GM21717 (cell line): ENCODE measurements at regions not wholly inside any gene's neighbourhood (a gene's known extent, or its start where the extent isn't known, plus 50 kb on each side); places are given as distances from the start of the nearest gene placed in this dataset.
A peak's percentile ranks its signal among the peaks of the same experiment; 100 is the strongest.

ENCODE experiments used
- ATAC-seq: cut with Tn5 transposase; IDR thresholded peaks from one replicate; pipeline ENCODE4 v1.9.1; 2021; ENCODE audit warnings: mild to moderate bottlenecking, moderate library complexity; ENCODE audit not compliant: unreplicated experiment

DNA sequence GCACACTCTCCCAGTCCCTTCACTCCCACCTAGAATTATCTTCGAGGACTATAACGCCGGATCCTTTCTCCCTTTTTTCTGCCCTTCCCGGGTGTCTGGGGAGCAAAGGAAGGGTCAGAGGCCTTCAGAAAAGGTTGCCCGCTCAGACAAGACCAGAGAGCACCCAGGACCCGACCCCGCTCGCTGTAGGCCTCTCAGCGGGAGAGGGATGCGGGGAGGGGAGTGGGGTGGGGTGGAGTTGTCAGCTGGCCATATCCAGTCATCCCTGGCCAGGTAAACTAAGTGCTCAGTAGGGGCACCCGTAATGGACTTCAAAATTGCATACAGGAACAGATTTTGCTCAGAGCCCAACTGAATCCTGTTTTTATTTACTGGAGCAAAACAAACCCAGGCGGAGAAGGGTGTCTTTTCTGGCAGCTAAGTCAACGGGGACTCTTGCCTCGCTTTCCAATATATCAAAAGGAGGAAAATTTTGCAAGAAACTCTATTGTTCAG lies 65.0 kb downstream of the NOL4 start:
- ATAC-seq, result no peak

DNA sequence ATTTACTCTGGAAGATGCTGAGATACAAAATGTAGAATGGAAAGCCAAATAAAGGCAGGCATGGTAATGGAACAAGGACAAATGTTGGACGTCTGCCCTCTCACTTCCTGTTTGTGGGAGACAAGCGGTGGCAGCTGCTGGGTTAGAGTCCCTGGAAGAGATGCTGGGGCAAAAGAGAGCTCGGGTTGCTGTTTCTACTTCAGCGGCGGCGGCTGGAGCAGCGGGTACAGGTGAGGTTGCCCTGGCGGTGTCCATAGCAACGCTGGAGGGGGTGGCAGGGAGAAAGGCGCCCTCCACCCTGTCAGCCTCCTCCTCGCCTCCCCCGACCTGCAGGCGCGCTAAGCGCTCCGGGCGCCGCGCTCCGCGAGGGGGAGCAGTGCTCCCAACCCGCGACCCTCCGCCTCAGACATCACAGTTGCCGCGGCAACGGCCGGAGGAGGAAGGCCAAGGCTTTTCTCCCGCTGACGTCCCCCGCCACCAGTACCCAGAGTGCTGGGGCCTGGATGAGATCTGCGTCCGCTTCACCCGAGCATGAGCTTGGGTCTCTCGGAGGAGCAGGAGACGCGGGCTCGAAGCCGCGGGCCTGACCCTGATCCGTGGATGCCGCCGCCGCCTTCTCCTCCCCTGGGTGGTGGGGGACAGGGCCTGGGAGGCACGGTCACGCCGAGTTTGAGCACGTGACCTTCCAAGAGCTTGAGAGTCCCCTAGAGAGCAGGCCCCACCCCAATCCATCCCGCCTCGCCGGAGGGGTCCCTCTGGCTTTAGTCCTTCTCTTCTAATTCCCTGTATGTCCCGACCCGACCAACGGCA lies 65.6 kb downstream of the NOL4 start:
- no peak for ATAC-seq

DNA sequence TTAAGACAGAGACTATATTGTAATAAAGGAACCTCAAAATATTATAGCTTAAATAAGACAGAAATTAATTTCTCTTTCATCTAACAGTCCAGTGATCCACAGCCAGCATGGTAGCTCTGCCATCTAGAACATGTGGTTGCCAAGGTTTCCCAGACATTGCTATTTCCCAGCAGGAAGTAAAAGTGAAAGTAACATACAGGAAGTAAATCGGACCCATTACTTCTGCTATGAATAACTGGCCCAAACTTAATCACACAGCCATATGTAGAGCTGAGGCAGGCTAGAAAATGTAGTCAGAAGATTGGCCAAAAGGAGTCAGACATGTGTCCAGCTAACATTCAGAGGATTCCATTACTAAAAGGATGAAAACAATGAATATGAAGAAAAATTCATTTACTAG lies 71.0 kb downstream of the NOL4 start:
- no peak for ATAC-seq

DNA sequence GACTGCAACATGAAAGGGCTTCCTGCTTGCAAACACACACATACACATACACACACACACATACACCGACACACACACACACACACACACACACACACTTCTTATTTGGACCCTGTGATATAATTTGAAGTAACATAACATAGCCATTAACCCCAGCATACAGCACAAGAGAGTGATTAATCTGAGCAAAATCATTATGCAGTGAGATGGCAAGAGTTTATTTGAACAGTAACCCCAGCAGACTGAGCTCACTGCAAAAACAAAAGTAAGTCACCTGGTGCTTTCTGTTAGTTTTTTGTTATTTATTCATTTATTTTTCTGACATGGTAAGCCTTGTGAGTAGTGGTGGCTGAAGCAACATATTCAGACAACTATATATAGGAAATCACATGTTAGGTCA lies 93.7 kb downstream of the NOL4 start:
- no peak for ATAC-seq

DNA sequence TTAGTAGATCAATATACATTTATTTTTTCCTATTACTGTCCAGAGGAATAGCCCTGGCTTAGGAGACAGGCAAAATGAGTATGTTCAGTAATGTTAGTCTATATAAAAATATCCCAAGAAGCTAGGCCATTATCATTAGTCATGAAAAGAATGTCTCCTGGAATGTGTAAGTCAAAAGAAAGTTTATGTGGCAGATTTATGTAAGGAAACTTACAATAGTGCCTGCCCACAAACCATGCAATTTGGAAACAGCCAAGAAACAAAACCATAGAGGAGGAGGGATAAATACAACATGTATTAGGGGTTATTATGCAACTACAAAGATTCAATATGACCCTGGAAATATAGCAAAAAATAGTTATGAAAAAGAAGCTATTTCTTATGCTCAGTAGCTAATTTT lies 96.3 kb downstream of the NOL4 start:
- no peak for ATAC-seq

DNA sequence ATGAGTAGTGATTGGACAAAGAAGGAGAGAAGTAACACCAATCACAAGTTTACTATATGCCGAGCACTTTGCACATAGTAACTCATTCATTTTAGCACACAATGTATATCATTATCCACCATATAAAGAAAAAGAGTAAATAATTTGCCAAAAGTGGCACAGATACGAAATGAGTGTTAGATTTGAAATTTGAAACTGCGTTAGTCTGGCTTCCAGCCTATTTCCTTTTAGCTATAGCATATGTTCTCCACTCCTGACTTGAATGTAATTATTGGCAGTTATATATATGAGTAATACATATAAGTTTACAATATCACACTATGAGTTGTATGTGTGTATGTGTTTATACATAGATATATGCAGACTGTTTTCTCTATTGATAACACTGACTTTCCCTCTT lies 98.6 kb downstream of the NOL4 start:
- no peak for ATAC-seq

DNA sequence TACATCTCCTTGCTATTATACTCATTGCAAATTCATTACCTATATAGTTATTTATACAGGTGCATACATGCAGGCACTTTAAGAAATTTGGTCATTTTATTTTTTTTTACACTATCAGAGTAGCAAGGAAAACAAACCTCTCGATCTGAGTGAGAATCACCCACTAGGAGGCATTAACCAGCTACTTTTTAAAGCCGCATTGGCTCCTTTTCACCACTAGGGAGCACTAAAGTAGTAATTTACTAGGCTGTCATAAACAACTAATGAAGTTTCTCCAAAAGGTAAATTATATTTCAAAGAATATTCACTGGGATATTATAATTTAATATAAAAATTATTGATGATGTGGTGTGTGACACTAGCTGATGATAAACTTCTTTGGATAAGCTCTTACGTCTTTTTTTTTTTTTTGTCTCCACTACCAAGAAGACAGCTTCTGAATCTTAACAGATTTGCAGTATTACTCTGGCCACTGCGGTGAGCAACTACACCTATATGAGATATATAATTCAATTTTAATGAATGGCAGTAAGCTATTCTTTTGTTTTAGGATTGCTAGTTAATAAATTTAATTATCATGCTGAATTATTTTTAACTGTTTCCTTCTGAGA lies 101.9 kb downstream of the NOL4 start:
- peak; percentile 94 for ATAC-seq

DNA sequence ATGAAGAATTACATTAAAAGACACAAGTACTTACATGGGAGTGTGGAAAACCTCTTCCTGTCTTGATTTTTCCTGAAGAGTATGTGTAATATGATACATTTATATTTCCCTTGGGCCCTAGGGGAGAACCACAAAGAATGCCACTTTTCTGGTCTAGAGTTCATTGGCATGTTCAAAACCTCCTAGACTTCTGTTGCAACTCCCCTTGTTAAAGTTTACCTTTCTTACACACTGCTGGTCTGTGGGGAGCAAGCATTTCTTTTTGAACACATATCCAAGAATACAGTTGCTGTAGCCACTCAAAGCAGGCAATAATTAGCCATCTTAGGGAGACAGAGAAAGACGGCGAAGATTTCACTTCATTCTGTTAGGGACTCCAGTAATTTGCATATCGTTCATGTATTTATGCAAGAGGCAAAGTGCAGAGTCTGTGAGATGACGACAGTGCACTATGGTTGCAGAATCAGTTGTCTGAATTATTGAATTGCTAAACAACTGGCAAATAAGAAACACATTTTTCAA lies 103.5 kb downstream of the NOL4 start:
- ATAC-seq, result no peak

DNA sequence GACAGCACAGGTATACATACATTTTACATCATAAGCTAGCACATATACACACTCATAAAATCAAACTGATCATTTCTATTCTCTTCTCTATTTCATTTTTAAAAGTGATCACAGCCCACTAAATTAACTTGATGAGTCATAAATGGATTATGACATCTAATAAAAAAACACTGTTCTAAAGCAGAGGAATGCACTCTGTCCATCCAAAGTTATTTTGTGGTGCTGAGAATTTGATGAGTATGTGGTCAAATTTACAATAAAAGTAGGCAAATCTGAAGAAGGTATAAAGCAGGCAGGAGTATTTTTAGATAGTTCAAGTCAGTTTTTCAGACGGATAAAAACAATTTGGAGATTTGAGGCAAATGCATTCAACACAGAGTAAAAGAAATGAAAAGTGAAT lies 104.4 kb downstream of the NOL4 start:
- no peak for ATAC-seq

DNA sequence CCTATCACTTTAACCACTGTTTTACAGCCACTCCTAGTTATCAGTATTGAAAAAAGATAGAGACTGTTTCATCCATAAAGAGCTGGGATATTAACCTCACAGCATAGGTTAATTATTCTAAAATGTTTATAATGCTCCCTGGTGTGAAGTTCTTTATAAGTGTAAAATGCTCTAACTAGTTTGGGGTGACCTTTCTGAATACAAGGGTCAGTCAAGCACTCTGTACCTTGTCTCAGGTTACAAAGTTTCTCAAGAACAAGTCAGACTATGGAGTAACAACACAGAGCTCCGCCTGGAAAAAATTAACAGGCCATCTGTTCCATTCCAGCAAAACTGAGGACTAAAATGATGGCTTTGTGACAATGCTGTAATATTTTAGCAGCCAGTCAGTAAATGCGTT lies 107.4 kb downstream of the NOL4 start:
- ATAC-seq, result no peak

DNA sequence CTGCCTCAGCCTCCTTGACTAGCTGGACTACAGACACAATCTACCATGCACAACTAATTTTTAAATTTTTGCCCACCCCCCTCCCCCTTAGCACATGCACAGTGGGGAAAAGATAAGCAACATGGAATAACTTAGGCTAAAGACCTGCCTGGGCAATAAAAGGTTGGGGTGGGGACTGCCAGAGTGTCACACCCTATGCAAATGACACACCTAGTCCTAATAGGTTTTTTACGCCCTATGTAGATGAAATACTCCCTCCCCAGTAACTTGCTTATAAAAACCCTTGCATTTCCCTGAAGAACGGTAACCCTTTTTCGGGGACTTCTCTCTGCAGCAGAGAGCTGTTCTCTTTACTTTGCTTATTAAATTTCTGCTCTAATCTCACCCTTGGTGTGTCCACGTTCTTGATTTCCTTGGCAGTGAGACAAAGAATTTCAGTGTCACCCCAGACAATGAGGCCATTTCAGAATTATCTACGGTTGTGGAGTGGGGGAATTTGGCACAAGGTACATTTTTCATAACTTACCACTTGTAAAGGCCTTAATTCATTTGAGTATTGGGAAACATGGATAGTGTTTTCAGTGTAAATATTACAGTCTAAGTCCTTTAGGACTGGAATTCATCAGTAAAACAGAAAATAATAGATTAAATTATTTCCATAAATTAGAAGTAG lies 109.2 kb downstream of the NOL4 start:
- ATAC-seq, result no peak

DNA sequence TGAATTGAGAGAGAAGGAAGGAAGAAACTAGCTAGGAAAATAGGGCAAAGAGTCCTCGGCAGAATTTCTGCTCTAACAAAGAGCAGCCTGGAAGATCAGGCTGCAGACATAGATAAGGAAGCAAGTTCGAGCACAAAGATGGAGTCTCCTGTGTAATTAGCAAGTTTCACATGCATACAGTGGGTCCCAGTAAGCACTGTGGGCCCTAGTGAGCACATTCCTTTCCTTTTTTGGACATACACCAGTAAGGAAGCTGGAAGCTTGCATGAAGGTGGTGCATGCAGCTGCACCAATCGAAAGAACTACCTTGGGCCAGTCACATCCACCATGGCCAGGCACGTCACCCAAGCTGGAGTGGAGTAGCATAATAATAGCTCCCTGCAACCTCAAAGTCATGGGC lies 109.7 kb downstream of the NOL4 start:
- ATAC-seq, result no peak

DNA sequence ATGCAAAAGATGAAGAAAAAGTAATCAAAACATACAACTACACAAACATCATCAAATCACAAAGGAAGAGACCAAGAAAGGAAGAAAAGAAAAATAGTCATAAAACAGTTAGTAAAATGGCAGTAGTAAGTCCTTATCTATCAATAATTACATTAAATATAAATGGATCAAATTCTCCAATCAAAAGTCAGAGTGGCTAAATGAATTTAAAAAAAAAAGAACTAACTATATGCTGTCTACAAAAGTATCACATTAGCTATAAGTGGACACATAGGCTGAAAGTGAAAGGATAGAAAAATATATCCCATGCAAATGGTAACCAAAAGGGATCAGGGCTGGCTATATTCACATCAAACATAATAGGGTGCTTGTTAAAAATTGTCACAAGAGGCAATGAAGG lies 116.5 kb downstream of the NOL4 start:
- ATAC-seq, result no peak

DNA sequence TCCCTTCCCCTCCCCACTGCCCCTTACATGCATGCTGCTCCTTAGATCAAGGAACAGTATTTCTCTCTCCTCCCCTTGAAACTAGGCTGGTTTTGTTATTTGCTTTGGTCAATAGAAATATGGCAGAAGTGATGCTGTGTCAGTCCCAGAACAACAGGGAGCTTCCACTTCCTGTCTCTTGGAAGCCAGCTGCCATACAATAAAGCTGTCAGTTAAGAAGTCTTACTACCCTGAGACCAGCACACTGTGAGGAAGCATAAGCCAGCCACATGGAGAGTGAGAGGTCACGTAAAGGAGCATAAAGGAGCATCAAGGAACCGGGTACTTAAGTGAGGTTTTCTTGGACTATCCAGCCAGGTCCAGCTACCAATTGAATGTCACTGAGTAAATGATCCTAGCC lies 126.6 kb downstream of the NOL4 start:
- no peak for ATAC-seq

DNA sequence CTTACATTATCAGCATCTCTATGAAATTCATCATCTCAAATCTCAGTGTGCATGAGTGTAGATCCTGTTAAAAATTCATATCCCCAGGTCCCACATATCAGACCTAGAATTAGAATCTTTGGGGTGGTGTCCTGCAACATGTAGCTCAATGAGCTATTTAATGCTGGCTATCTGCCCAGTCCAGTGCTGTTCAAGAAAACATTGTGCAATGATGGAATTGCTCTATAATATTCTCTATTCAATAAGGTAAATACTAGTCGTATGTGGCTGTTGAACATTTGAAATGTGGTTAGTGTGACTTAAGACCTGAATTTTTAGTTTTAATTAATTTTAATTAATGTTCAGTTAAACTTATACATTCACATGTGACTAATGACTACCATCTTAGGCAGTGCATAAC lies 127.4 kb downstream of the NOL4 start:
- ATAC-seq, result no peak

DNA sequence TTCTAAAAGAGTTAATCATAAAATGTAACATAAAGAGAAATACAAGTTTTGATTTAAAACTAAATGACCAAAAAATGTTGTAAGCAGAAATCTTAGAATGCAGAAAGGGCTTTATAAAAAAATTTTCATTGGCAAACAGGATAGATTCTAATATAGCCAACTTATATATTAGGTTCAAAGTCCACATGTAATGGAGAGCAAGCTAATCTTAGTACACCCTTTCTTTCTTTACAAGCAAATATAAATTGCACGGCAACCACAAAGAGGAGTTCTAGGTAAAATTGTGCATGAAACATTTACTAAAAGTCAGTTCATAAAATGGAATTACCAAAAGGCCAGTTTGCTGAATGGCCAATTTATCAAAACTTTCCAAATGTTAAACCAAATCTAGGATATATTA lies 130.6 kb downstream of the NOL4 start:
- ATAC-seq, result no peak

DNA sequence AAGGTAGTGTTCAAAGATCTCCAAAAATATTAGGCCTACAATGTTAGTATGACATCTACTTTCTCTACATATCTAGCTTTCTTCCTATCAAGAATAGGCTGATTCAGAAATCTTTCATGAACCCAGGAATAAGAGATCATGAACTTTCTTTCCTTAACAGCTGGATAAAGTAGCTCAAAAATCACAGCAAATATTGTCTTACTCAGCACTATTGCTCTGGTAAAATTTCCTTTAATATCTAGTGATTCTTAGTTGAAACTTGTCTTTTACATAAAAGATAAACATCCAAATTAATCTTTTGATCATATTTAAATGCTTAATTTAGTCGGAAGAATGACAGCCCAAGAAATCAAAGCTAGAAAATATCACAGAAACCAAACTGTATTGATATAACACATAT lies 131.9 kb downstream of the NOL4 start:
- ATAC-seq, result no peak

DNA sequence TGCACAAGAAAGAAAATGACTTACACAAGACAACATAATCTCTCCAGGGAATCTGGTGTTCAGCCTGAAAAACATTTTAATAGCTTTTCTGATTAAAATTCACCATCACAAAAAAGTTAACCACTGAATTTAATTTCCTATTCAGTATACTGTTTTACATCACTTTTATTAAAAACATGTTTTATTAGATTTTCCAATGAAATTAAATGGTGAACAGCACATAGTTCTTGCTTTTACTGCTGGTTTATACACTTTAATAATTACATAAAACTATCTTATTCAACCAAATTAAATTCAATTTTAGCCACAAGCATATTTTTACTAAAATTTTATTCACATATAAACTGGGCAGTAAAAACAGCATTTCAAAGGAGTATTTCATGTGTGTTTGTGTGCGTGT lies 138.3 kb downstream of the NOL4 start:
- ATAC-seq, result no peak

DNA sequence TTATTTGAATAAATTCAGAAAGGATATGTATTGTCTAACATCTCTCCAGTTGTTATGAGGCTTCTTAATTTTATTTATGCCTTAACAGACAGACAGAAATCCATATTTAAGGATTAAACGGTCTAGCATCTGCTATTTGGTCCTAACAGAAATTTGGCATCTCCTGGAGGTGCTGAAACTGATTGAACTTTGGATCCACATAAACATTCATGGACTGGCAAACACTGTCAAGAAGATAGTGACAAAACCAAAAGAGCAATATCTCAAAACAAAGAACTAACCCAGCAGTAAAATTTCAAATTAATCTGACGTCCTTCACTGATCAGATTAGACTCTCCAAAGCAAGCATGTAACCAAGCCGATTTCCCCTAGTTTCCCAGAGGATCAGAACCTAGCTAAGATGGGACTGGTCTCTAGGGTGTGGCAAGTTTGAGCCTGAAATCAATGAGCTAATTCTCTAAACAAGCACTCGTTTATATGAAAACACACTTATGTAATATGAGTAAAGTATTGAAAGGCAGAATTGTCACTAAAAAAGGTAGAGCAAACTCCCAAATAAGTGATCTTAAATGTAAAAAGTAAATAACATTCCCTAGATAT lies 139.5 kb downstream of the NOL4 start:
- ATAC-seq, result no peak

DNA sequence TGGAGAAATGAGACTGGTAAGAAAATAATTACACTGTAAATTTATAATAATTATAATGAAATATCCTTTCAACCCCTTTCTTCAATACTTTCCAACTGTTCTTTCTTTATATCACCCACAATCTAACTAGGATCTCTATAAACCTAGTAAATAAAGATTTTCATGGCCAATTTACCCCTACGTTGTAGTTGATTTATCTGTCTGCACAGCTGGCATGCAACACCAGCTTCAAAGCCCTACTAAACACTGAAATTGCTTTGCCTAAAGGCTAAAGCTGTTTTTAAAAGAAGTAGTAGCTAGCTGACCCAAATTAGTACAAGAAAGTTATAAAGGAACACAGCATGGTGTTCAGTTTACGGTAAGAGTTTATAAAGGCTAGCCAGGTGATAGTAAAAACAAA lies 140.1 kb downstream of the NOL4 start:
- ATAC-seq, result no peak

DNA sequence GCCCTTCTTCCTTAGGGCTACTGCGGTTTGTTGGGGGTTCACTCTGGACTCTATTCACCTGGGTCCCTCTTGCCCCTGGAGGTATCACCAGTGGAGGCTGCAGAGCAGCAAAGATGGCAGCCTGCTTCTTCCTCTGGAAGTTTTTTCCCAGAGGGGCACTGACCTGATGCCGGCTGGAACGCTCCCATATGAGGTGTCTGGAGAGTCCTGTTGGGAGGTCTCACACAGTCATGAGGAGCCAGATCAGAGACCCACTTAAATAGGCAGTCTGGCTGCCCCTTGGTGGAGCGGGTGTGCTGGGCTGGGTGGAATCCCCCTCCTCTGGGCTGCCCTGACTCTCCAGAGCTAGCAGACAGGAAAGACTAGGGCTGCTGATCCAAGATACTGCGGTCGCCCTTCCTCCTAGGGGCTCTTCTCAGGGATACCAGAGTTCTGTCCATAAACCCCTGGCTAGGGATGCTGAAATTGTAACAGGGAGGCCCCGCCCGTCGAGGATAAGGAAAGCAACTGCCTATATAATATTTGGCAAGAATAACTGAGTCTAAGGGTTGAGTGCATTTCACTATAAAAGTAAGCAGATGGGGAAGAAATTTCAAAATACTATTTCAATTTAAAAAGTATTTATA lies 140.7 kb downstream of the NOL4 start:
- no peak for ATAC-seq
